H1 (cell line): ENCODE measurements at regions not wholly inside any gene's neighbourhood (a gene's known extent, or its start where the extent isn't known, plus 50 kb on each side); places are given as distances from the start of the nearest gene placed in this dataset.

Experiments used
- SIX5 ChIP-seq: IDR thresholded peaks from 2 replicates; pipeline ENCODE4 v1.6.1; 2011; ENCODE audit warnings: mild to moderate bottlenecking, low read depth, low read length
- SP1 ChIP-seq: IDR thresholded peaks from 2 replicates; pipeline ENCODE4 v1.6.1; 2011; ENCODE audit warnings: low read depth, low read length
- ZNF274 ChIP-seq: IDR thresholded peaks from 2 replicates; pipeline ENCODE4 v1.7.0; 2012; ENCODE audit warnings: low read length, borderline replicate concordance; ENCODE audit errors: extremely low read depth

- TF ChIP-seq SP1 (no peak), SIX5 (no peak), ZNF274 (no peak)
These were observed 1584.3 kb upstream of the NUDT12 start (continued) for GRCh38 chr5:105146867-105147266.
